ENCODE measurements at regions not wholly inside any gene's neighbourhood (a gene's known extent, or its start where the extent isn't known, plus 50 kb on each side); places are given as distances from the start of the nearest gene placed in this dataset.
"Not testable (repeated sequence)": the region's sequence is repeated elsewhere in the genome, so short reads cannot be mapped to it uniquely, and the experiment has no call there.

GRCh38 chr21:14050121-14050520, 160.6 kb downstream of the LIPI start:
- DNase-seq: no peak
- Mint-ChIP-seq H3K9me3 (ENCODE audit: unreplicated experiment) (no peaks in the 10 kb centered on the region), H3K27ac (ENCODE audit: unreplicated experiment) (no peak overlapping the region), H3K27me3 (ENCODE audit: unreplicated experiment) (no peaks in the 10 kb centered on the region), H3K36me3 (ENCODE audit: unreplicated experiment) (no peaks in the 10 kb centered on the region), H3K4me3 (ENCODE audit: unreplicated experiment) (no peak overlapping the region), H3K4me1 (ENCODE audit: low read depth, unreplicated experiment) (no peaks in the 10 kb centered on the region)
- TF ChIP-seq CTCF (IDR thresholded peaks at IDR 0.05; ENCODE audit: partially characterized antibody, unreplicated experiment): no peak

- TF ChIP-seq CTCF (IDR thresholded peaks at IDR 0.05; ENCODE audit: partially characterized antibody, unreplicated experiment): no peak
- H3K9me3 Mint-ChIP-seq (ENCODE audit: unreplicated experiment): no peaks in the 10 kb centered on the region
- H3K4me1 Mint-ChIP-seq (ENCODE audit: low read depth, unreplicated experiment): peaks cover 2% of the 10 kb centered on the region
- no peaks in the 10 kb centered on the region for H3K27me3 Mint-ChIP-seq (ENCODE audit: unreplicated experiment)
- no peak for DNase-seq
- H3K4me3 Mint-ChIP-seq (ENCODE audit: unreplicated experiment): no peak overlapping the region
- H3K27ac Mint-ChIP-seq (ENCODE audit: unreplicated experiment): no peak overlapping the region
- no peaks in the 10 kb centered on the region for H3K36me3 Mint-ChIP-seq (ENCODE audit: unreplicated experiment)
Measured at GRCh38 chr21:14046401-14046800, 164.4 kb downstream of the LIPI start.

GRCh38 chr21:14040386-14040785, 170.4 kb downstream of the LIPI start:
- H3K4me3 Mint-ChIP-seq (ENCODE audit: unreplicated experiment): no peak overlapping the region
- H3K9me3 Mint-ChIP-seq (ENCODE audit: unreplicated experiment): no peaks in the 10 kb centered on the region
- H3K4me1 Mint-ChIP-seq (ENCODE audit: low read depth, unreplicated experiment): peaks cover 4% of the 10 kb centered on the region

GRCh38 chr21:14028619-14029018, 182.1 kb downstream of the LIPI start:
- peaks cover 13% of the 10 kb centered on the region for H3K4me1 Mint-ChIP-seq (ENCODE audit: low read depth, unreplicated experiment)
- H3K4me3 Mint-ChIP-seq (ENCODE audit: unreplicated experiment): peak overlapping the region; percentile 95
- not testable (repeated sequence) for H3K36me3 Mint-ChIP-seq (ENCODE audit: unreplicated experiment); H3K9me3 Mint-ChIP-seq (ENCODE audit: unreplicated experiment); H3K27me3 Mint-ChIP-seq (ENCODE audit: unreplicated experiment); DNase-seq; H3K27ac Mint-ChIP-seq (ENCODE audit: unreplicated experiment)

More at GRCh38 chr21:14040386-14040785, 170.4 kb downstream of the LIPI start:
- DNase-seq: no peak
- H3K27ac Mint-ChIP-seq (ENCODE audit: unreplicated experiment): no peak overlapping the region
- no peaks in the 10 kb centered on the region for H3K36me3 Mint-ChIP-seq (ENCODE audit: unreplicated experiment)
- no peaks in the 10 kb centered on the region for H3K27me3 Mint-ChIP-seq (ENCODE audit: unreplicated experiment)
- no peak for TF ChIP-seq CTCF (IDR thresholded peaks at IDR 0.05; ENCODE audit: partially characterized antibody, unreplicated experiment)

DNA sequence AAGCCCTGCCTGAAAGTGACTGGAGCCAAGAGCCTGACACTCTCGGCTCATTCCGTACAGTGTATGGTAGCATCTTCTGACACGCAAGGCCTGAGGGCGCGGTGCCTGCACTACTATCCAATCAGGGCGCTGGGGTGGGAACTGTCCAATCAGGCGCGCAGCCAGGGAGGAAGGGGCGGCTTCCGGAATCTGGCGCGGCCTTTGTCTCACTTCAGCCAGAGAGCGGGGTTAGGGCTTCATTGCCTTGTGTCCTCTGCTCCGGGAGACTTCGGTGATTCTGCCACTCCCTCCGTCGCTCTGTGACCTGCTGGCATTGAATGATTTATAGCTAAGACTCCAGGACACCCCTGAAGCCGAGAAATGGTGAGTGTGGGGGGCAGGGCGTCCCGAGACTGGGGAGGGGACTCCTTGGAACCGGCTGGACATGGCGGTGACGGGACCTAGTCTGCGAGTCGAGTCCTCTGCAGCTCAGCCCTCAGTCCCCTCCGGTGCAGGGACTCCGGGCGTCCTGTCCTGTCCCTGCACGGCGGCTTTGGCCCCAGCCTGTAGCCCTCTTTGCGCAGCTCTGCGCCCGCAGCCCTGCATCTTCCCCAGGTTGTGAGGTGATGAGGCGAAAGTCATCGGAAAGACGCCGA, 183.4 kb downstream of the LIPI start:
- peak overlapping the region; percentile 99 for H3K27ac Mint-ChIP-seq (ENCODE audit: unreplicated experiment)
- peak; percentile 92 for DNase-seq
- peak overlapping the region; percentile 95 for H3K4me3 Mint-ChIP-seq (ENCODE audit: unreplicated experiment)
- H3K27me3 Mint-ChIP-seq (ENCODE audit: unreplicated experiment); H3K9me3 Mint-ChIP-seq (ENCODE audit: unreplicated experiment); H3K36me3 Mint-ChIP-seq (ENCODE audit: unreplicated experiment): not testable (repeated sequence)
- peaks cover 13% of the 10 kb centered on the region for H3K4me1 Mint-ChIP-seq (ENCODE audit: low read depth, unreplicated experiment)

DNA sequence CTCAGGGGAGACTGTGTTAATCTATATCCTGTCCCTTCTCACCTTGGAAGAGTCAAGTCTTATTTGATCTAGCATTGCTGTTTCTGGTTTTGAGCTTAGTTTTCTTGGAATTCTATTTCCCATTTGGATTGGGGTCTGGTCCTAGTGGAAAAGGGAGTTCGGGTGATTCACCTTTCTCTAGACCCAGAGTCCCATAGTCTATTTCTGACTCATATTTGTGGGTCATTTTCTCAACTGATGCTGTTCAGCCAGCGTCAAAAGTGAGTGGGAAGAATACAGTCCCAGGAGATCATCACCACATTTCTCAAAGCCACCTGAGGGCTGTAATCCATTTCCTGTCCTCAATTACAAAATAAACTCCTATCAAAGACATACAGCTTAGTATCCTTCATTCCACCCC, 190.6 kb downstream of the LIPI start:
- H3K9me3 Mint-ChIP-seq (ENCODE audit: unreplicated experiment); H3K27me3 Mint-ChIP-seq (ENCODE audit: unreplicated experiment); H3K36me3 Mint-ChIP-seq (ENCODE audit: unreplicated experiment); H3K27ac Mint-ChIP-seq (ENCODE audit: unreplicated experiment); DNase-seq; H3K4me1 Mint-ChIP-seq (ENCODE audit: low read depth, unreplicated experiment); H3K4me3 Mint-ChIP-seq (ENCODE audit: unreplicated experiment): not testable (repeated sequence)

- H3K36me3 Mint-ChIP-seq (ENCODE audit: unreplicated experiment): not testable (repeated sequence)
Measured at GRCh38 chr21:14015841-14016240, 194.9 kb downstream of the LIPI start.

GRCh38 chr21:14013623-14014498, 196.9 kb downstream of the LIPI start:
- not testable (repeated sequence) for H3K27ac Mint-ChIP-seq (ENCODE audit: unreplicated experiment); H3K9me3 Mint-ChIP-seq (ENCODE audit: unreplicated experiment); H3K4me3 Mint-ChIP-seq (ENCODE audit: unreplicated experiment); DNase-seq; H3K36me3 Mint-ChIP-seq (ENCODE audit: unreplicated experiment); H3K27me3 Mint-ChIP-seq (ENCODE audit: unreplicated experiment); H3K4me1 Mint-ChIP-seq (ENCODE audit: low read depth, unreplicated experiment)

More at GRCh38 chr21:14015841-14016240, 194.9 kb downstream of the LIPI start:
- not testable (repeated sequence) for H3K27me3 Mint-ChIP-seq (ENCODE audit: unreplicated experiment); H3K4me3 Mint-ChIP-seq (ENCODE audit: unreplicated experiment); H3K9me3 Mint-ChIP-seq (ENCODE audit: unreplicated experiment); H3K4me1 Mint-ChIP-seq (ENCODE audit: low read depth, unreplicated experiment); DNase-seq; H3K27ac Mint-ChIP-seq (ENCODE audit: unreplicated experiment)

Measured in glutamatergic neuron (in vitro differentiated cells).